Ovary (tissue), 7 donors: ENCODE measurements at regions not wholly inside any gene's neighbourhood (a gene's known extent, or its start where the extent isn't known, plus 50 kb on each side); places are given as distances from the start of the nearest gene placed in this dataset.

Experiments
- DNase-seq, 5 donors: peaks; one replicate each; pipeline ENCODE4 v3.0.0-alpha.2; 2019 to 2020
- H3K27ac ChIP-seq, 2 donors: fragments of 200-600 bp; one replicate each; pipeline versions ENCODE4 v1.5.1 to v1.8.0; 2019 to 2022
- H3K27me3 ChIP-seq: fragments of 200-600 bp; one replicate; pipeline ENCODE4 v1.8.0; 2022
- H3K36me3 ChIP-seq: fragments of 200-600 bp; sonication (generic); one replicate; pipeline ENCODE4 v1.5.1; 2019
- H3K4me1 ChIP-seq: one replicate; pipeline ENCODE4 v1.8.1; 2013; ENCODE audit warnings: mild to moderate bottlenecking, moderate library complexity; ENCODE audit not compliant: insufficient read depth
- H3K4me3 ChIP-seq: fragments of 200-600 bp; sonication (generic); one replicate; pipeline ENCODE4 v1.5.1; 2017
- H3K9me3 ChIP-seq, 2 donors: fragments of 200-600 bp in 1 of 2; sonication (generic) in 1 of 2; one replicate each; pipeline versions ENCODE4 v1.5.1 to v1.8.1; 2013 to 2019; ENCODE audit warnings: mild to moderate bottlenecking in 1 of 2, moderate library complexity in 1 of 2
- EP300 ChIP-seq: sonication (generic); formaldehyde crosslinking; IDR thresholded peaks from one replicate; pipeline ENCODE4 v1.6.1; 2017; ENCODE audit warnings: antibody characterized with exemption
- POLR2A ChIP-seq: fragments of 450-650 bp; IDR thresholded peaks from one replicate; pipeline ENCODE4 v1.6.1; 2017; ENCODE audit warnings: antibody characterized with exemption, mild to moderate bottlenecking, moderate library complexity
- WGBS, 3 donors: extraction: QIAGEN DNeasy Blood & Tissue Kit in 1 of 3; methylation state at CpG; one replicate each; pipeline versions ENCODE4 v1.1.5 to v1.1.7; 2013 to 2017; 5-methylcytosine and 5-hydroxymethylcytosine counted together
- intact Hi-C, 4 donors: fragments of 100-400 bp; cut with DNase I; formaldehyde crosslinking; loops; one replicate each; pipeline versions ENCODE4 v1.11.0 to v1.15.1; 2022 to 2023
- TF ChIP-seq, protein P1 (sequence below), 3 donors: fragments of 450-650 bp in 2 of 3; fragments of 200-600 bp in 1 of 3; IDR thresholded peaks; one replicate each; pipeline versions ENCODE4 v1.5.1 to v1.8.0; 2016 to 2022; ENCODE audit warnings: antibody characterized with exemption in 3 of 3, mild to moderate bottlenecking in 1 of 3
- donor health status: DM: no; HTN: no; CAD: no; lungs with moderate emphysema.
- donor health status: DM: no; HTN: no; CAD: no.
- donor health status: Bipolar disorder and iron deficiency.
- donor health status: DM: no; HTN: no; CAD: no.
- donor health status: DM: yes; HTN: yes; CAD: no.

DNA sequence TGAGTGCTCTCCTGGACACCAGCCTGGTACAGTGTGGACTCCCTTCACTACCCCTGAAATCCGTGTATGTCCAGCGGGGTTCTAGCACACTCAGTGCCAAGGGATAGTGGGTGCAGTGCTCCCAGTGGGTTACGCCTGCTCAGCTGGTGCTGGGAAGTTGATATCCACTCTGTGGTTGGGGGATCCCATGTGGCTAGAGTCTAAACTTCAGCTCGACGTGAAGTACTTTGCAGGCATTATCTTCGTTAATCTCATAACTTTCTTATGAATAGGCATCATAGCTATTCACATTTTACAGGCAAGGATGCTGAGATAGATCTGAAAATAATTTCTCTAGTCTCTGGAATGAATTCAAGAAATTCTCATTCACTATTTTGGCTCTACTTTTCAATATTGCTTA is 433.2 kb upstream of the HTR2A start:
- no peak for DNase-seq
- Histone ChIP-seq H3K9me3 (no peaks in the 10 kb centered on the region), H3K36me3 (no peaks in the 10 kb centered on the region), H3K27me3 (no peaks in the 10 kb centered on the region), H3K4me3 (no peak overlapping the region), H3K27ac (no peak overlapping the region), H3K4me1 (no peaks in the 10 kb centered on the region)
- whole genome bisulfite sequencing, 3 donors: 72 to 84% (median 79%) methylated on average over 6 of the region's 6 CpGs
- TF ChIP-seq, protein P1, sequence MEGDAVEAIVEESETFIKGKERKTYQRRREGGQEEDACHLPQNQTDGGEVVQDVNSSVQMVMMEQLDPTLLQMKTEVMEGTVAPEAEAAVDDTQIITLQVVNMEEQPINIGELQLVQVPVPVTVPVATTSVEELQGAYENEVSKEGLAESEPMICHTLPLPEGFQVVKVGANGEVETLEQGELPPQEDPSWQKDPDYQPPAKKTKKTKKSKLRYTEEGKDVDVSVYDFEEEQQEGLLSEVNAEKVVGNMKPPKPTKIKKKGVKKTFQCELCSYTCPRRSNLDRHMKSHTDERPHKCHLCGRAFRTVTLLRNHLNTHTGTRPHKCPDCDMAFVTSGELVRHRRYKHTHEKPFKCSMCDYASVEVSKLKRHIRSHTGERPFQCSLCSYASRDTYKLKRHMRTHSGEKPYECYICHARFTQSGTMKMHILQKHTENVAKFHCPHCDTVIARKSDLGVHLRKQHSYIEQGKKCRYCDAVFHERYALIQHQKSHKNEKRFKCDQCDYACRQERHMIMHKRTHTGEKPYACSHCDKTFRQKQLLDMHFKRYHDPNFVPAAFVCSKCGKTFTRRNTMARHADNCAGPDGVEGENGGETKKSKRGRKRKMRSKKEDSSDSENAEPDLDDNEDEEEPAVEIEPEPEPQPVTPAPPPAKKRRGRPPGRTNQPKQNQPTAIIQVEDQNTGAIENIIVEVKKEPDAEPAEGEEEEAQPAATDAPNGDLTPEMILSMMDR (IDR thresholded peaks at IDR 0.05): no peak
- TF ChIP-seq POLR2A (no peak), EP300 (no peak)
- intact Hi-C loops: no loop called here

DNA sequence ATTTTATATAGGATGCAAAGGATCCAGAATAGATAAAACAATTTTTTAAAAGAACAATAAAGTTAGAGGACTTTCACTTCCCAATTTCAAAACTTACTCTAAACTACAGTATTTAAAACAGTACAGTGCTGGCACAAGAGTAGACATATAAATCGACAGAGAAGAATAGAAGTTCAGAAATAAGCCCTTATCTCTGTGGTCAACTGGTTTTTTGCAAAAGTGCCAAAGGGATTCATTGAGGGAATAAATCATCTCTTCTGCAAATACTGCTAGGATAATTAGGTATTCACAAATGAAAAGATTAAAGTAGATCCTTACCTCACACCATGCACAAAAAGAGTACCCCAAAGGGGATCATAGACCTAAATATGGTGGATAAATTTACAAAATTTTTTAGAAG is 431.0 kb upstream of the HTR2A start:
- Histone ChIP-seq H3K4me3 (no peak overlapping the region), H3K27ac (no peak overlapping the region), H3K4me1 (no peaks in the 10 kb centered on the region), H3K36me3 (no peaks in the 10 kb centered on the region), H3K27me3 (no peaks in the 10 kb centered on the region), H3K9me3 (no peaks in the 10 kb centered on the region)
- DNase-seq: no peak
- intact Hi-C loops: no loop called here
- WGBS, 3 donors: 32 to 44% (median 41%) methylated on average over 1 of the region's 1 CpG
- TF ChIP-seq, protein P1 (IDR thresholded peaks at IDR 0.05): no peak
- TF ChIP-seq EP300 (no peak), POLR2A (no peak)

DNA sequence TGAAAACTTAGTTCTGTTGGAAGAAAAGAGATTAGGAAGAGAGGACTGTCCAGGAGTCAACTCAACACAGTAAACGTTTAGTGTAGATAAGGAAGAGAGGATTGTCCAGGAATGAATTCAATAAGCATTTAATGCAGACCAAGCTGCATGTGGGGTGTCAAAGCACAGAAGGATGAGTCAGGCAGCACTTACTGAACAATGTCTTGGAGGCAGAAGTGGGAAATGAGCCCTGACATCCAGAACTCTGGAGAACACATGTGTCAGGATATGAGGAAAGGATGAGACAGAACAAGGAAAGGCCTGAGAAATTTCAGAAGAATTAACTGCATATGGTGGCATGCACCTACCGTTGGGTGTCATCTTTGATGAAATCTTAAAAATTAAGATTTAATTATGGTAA is 429.2 kb upstream of the HTR2A start:
- no peak overlapping the region for H3K4me3 ChIP-seq
- no peaks in the 10 kb centered on the region for H3K9me3 ChIP-seq
- no peak for DNase-seq
- no peaks in the 10 kb centered on the region for H3K36me3 ChIP-seq
- WGBS, 3 donors: 49 to 63% (median 53%) methylated on average over 2 of the region's 2 CpGs
- H3K27me3 ChIP-seq: no peaks in the 10 kb centered on the region
- TF ChIP-seq POLR2A (no peak), EP300 (no peak)
- TF ChIP-seq, protein P1 (IDR thresholded peaks at IDR 0.05): no peak
- intact Hi-C loops: no loop called here
- no peaks in the 10 kb centered on the region for H3K4me1 ChIP-seq
- no peak overlapping the region for H3K27ac ChIP-seq

DNA sequence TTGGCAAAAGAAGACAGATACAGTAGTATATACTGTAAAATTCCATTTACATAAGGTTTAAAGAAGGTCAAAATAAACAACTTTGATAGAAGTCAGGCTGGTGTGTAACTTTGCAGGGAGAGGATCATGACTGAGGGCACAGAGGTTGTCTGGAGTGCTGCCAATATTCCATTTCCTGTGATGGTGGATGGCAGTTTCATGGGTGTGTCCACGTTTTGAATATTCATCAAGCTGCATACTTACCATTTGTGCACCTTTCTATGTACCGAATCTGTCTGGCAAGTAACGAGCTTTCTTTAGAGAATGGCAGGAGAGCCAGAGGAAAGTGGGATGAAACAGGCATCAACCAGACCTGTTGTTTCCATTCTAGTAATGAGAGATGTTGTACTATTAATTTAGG is 420.5 kb upstream of the HTR2A start:
- no peak for DNase-seq
- Histone ChIP-seq H3K4me3 (no peak overlapping the region), H3K36me3 (no peaks in the 10 kb centered on the region), H3K27ac (no peak overlapping the region), H3K4me1 (no peaks in the 10 kb centered on the region), H3K9me3 (no peaks in the 10 kb centered on the region), H3K27me3 (no peaks in the 10 kb centered on the region)
- TF ChIP-seq EP300: no peak
- TF ChIP-seq POLR2A: no peak
- TF ChIP-seq, protein P1 (IDR thresholded peaks at IDR 0.05): no peak
- 64 to 77% (median 71%) methylated on average over 3 of the region's 3 CpGs for WGBS, 3 donors
- intact Hi-C loops: no loop called here

DNA sequence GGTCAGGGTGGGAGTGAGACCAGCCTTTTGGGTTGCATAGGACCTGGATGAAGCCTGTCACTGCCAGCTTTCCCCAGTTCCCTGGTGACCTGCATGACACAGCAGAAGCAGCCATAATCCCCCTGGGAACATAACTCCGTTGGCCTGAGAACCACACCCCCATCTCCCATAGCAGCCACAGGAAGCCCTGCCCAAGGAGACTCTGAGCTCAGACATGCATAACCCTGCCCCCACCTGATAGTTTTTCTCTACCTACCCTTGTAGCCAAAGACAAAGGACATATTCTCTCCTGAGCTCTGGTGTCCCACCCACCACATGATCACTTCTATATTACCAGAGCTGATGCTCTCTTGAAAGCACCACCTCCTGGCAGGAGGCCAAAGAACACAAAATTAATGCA is 413.5 kb upstream of the HTR2A start:
- no peak for DNase-seq
- Histone ChIP-seq H3K27ac (no peak overlapping the region), H3K4me3 (no peak overlapping the region), H3K27me3 (no peaks in the 10 kb centered on the region), H3K4me1 (no peaks in the 10 kb centered on the region), H3K9me3 (no peaks in the 10 kb centered on the region), H3K36me3 (no peaks in the 10 kb centered on the region)
- intact Hi-C loops: no loop called here
- 55 to 73% (median 67%) methylated on average over 1 of the region's 1 CpG for WGBS, 3 donors
- TF ChIP-seq, protein P1 (IDR thresholded peaks at IDR 0.05): no peak
- TF ChIP-seq POLR2A: no peak
- no peak for TF ChIP-seq EP300
